Esophagus squamous epithelium (tissue), 4 donors: ENCODE measurements at regions not wholly inside any gene's neighbourhood (a gene's known extent, or its start where the extent isn't known, plus 50 kb on each side); places are given as distances from the start of the nearest gene placed in this dataset.

Experiments used
- CTCF ChIP-seq, 6 experiments: fragments of 450-650 bp in 4 of 6; fragments of 200-600 bp in 2 of 6; sonication (generic) in 2 of 6; IDR thresholded peaks; one replicate each; pipeline ENCODE4 v1.5.1; 2016 to 2019; ENCODE audit warnings: antibody characterized with exemption in 6 of 6, mild to moderate bottlenecking in 4 of 6, moderate library complexity in 4 of 6
- POLR2A ChIP-seq, 4 donors: fragments of 450-650 bp; IDR thresholded peaks; one replicate each; pipeline ENCODE4 v1.6.1; 2017; ENCODE audit warnings: antibody characterized with exemption in 4 of 4, mild to moderate bottlenecking in 4 of 4, moderate library complexity in 3 of 4

- TF ChIP-seq POLR2A (IDR thresholded peaks at IDR 0.05): no peak
- no peak for TF ChIP-seq CTCF (IDR thresholded peaks at IDR 0.05)
Observed at GRCh38 chr15:88342666-88343065, 86.1 kb upstream of the NTRK3 start.
